GM12872 (cell line): ENCODE measurements at regions not wholly inside any gene's neighbourhood (a gene's known extent, or its start where the extent isn't known, plus 50 kb on each side); places are given as distances from the start of the nearest gene placed in this dataset.

Source experiments
- TF ChIP-seq, protein P1 (sequence below): IDR thresholded peaks from 3 replicates; pipeline ENCODE4 v1.5.1; 2011; ENCODE audit warnings: low read depth, mild to moderate bottlenecking, low read length, moderate library complexity; ENCODE audit not compliant: insufficient read depth

DNA sequence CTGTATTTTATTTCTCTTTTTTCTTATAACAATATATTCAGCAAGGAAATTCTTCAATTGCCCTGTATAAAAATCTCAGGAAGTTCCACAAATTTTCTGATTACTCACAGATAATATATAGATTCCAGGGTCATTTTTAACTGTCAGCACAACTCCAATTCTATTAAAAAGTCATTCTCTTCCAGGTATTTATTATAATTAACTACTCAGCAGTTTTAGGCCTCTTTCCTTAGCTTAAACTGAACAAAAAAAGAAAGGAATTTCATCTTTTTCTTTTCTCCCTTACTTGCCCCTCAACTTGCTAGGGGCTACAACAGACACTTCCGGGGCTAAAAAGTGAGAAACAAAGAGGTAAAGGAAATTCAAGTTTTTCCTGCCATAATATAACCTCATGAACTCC lies 358.9 kb upstream of the LRATD1 start:
- TF ChIP-seq, protein P1, sequence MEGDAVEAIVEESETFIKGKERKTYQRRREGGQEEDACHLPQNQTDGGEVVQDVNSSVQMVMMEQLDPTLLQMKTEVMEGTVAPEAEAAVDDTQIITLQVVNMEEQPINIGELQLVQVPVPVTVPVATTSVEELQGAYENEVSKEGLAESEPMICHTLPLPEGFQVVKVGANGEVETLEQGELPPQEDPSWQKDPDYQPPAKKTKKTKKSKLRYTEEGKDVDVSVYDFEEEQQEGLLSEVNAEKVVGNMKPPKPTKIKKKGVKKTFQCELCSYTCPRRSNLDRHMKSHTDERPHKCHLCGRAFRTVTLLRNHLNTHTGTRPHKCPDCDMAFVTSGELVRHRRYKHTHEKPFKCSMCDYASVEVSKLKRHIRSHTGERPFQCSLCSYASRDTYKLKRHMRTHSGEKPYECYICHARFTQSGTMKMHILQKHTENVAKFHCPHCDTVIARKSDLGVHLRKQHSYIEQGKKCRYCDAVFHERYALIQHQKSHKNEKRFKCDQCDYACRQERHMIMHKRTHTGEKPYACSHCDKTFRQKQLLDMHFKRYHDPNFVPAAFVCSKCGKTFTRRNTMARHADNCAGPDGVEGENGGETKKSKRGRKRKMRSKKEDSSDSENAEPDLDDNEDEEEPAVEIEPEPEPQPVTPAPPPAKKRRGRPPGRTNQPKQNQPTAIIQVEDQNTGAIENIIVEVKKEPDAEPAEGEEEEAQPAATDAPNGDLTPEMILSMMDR: no peak

DNA sequence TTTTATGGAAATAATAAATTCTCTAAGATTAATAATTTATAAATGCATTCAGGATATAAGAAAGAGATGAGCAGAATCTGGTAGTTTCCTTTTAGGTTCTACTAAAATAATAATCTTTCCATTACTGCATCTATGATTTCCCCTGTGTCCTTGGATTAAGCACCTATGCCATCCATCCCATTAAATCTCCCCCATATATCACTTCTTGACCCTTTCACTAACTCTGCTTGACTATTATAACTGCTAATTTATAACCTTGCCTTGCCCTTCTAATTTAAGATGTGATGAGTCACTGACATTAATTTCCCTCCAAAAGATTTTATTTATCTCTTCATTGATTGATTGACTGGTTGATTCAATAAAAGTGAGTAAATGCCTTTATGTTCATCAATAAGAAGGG lies 348.3 kb upstream of the LRATD1 start:
- TF ChIP-seq, protein P1: no peak

DNA sequence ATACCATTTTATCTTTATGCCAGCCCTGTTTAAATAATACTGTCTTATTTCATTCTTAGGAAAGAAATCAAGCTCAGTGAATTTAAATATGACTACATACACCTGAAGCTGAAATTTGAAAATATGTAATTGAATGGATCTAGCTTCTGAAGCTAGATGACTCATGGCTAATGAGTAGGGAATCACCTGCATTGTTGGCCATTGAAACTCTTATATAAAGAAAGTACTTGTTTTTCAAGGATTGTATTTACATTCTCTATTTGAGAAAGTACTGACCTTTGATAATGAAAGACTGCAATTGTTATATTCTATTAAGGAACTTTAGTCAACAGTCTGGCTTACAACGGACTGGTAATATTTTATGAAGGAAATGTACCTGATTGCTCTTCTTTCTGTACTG lies 346.7 kb upstream of the LRATD1 start:
- TF ChIP-seq, protein P1: no peak

DNA sequence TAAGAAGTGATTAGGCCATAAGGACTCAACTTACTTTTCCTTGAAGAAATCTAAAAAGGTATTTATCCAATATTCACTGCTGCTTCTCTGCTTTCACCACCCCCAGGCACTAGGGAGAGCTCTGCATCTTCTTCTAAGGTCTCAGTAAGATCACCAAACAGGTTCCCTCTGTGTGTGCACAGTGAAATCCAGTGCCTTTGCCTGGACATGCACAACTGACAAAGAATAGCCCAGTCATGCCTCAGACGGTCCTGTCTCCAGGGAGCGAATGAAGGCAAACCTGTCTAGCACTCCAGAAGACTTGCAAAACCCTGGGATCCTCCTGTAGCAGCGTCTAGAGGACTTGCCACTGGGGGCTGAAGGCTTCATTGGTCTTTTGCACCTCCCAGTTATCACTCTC lies 344.5 kb upstream of the LRATD1 start:
- TF ChIP-seq, protein P1: no peak

DNA sequence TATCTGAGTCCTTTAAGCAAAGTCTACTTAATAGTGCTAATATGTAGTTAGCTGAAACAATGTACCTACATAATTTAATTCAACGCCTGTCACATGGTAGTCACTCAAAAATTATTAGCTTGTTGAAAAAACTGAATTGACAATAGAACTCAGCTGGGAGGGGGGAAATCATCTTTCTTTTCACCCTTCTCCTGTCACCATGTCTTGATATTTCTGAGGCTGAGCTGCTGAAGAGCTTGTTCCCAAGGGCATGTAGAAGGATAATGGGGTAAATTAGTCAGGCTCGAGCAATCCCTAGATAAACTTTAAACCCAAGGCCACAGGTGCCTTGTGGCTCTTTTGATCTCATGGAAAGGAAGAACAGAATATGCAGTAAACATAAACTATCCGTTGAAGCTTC lies 339.6 kb upstream of the LRATD1 start:
- TF ChIP-seq, protein P1: no peak

DNA sequence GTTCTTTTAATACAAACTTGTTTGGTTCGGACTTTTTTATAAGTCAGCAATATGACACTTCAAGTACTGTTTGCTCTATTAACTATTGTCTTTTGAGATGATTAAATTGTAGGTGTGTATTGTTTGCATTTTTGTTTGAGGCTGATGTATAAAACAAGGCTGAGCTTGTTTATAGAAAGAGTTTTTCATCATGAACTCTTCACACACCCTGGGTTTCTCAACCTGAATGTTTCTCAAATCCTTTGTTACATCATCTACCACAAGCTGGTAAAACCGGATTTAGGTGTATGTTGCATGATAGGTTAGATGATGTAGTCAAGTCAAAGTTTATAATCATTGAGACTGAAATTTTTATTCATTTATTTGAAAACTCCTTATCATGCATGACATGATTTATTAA lies 335.2 kb upstream of the LRATD1 start:
- TF ChIP-seq, protein P1: no peak

DNA sequence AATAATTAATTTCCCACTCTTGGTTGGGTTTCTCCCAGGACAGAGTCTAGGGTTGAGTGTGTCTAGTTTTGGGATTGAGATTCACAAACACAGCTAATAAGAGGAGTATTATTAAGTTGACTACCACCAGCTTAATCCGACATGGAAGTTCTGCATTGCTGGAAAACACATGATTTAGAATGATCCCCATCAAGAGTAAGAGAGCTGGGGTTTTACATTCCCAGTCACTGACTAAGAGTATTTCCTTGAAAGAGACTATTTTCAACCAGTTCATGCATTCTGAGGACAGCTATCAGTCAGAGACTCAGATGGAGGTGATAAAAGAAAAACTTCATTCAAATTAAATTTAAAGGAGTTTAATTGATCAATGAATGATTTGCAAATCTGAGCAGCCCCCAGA lies 334.6 kb upstream of the LRATD1 start:
- TF ChIP-seq, protein P1: no peak

DNA sequence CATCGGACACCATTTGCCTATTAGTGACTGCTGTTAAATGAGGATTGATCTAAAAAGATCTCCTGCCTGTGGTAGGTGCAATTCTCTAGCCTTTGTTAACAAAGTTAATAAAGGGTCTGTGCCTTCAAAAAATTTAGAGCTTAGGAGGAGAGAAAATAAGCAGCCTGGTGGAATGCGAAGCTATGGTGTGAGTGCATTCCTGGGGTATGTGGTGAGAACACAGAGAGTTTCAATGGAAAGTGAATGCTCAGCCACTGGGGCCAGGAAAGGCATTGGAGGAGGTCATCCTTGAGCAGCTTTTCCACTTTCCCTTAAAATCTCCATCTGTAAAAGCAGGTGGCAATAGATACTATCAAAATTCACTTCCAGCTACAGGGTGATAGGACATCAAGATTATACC lies 331.2 kb upstream of the LRATD1 start:
- TF ChIP-seq, protein P1: no peak
